ENCODE measurements at regions not wholly inside any gene's neighbourhood (a gene's known extent, or its start where the extent isn't known, plus 50 kb on each side); places are given as distances from the start of the nearest gene placed in this dataset.

DNA sequence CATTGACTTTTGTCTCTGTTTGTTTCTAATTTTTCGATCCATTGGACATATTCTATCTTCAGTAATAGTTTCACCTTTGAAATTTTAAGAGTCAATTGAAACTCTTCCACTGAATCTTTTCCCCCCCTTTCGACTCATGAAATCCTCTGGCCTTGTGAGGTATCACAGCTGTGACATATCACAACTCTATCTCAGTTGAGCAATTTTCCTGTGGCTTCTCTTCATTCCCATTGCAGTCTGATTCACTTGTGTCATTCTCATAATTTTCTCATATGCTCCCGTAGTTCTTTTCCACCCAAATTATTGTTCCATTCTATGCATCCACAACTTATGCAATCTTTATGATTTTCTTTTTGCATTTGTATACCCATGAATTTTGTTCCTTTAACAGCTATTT is 261.6 kb downstream of the DACT1 start:
- H3K4me3 ChIP-seq (replicated peaks in 1 of 2; ENCODE audit: low read depth in 2 of 2, low read length in 2 of 2) = no peak overlapping the region
- TF ChIP-seq, protein P1, sequence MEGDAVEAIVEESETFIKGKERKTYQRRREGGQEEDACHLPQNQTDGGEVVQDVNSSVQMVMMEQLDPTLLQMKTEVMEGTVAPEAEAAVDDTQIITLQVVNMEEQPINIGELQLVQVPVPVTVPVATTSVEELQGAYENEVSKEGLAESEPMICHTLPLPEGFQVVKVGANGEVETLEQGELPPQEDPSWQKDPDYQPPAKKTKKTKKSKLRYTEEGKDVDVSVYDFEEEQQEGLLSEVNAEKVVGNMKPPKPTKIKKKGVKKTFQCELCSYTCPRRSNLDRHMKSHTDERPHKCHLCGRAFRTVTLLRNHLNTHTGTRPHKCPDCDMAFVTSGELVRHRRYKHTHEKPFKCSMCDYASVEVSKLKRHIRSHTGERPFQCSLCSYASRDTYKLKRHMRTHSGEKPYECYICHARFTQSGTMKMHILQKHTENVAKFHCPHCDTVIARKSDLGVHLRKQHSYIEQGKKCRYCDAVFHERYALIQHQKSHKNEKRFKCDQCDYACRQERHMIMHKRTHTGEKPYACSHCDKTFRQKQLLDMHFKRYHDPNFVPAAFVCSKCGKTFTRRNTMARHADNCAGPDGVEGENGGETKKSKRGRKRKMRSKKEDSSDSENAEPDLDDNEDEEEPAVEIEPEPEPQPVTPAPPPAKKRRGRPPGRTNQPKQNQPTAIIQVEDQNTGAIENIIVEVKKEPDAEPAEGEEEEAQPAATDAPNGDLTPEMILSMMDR (IDR thresholded peaks at IDR 0.05; ENCODE audit: low read depth, low read length) = no peak
- DNase-seq (ENCODE audit: low read depth in 2 of 2) = peak; percentile 68 to 95

DNA sequence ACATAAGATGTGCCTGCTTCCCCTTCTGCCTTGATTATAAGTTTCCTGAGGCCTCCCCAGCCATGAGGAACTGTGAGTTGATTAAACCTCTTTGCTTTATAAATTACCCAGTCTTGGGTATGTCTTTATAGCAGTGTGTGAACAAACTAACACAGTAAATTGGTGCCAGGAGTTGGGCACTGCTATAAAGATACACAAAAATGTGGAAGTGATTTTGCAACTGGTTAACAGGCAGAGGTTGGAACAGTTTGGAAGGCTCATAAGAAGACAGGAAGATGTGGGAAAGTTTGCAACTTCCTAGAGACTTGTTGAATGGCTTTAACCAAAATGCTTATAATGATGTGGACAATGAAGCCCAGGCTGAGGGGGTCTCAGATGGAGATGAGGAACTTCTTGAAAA is 264.1 kb downstream of the DACT1 start:
- TF ChIP-seq, protein P1 (IDR thresholded peaks at IDR 0.05; ENCODE audit: low read depth, low read length) = no peak
- DNase-seq (ENCODE audit: low read depth in 2 of 2) = no peak
- H3K4me3 ChIP-seq (replicated peaks in 1 of 2; ENCODE audit: low read depth in 2 of 2, low read length in 2 of 2) = no peak overlapping the region

- no peak overlapping the region for H3K4me3 ChIP-seq (replicated peaks in 1 of 2; ENCODE audit: low read depth in 2 of 2, low read length in 2 of 2)
- DNase-seq (ENCODE audit: low read depth in 2 of 2) = peak in 1 of 2 donors; percentile 10
- TF ChIP-seq, protein P1 (IDR thresholded peaks at IDR 0.05; ENCODE audit: low read depth, low read length) = no peak
Observed at GRCh38 chr14:58904776-58905175, 267.0 kb downstream of the DACT1 start.

- H3K4me3 ChIP-seq (replicated peaks in 1 of 2; ENCODE audit: low read depth in 2 of 2, low read length in 2 of 2) = no peak overlapping the region
- DNase-seq (ENCODE audit: low read depth in 2 of 2) = no peak
- TF ChIP-seq, protein P1 (IDR thresholded peaks at IDR 0.05; ENCODE audit: low read depth, low read length) = no peak
Observed at GRCh38 chr14:58907803-58908202, 270.0 kb downstream of the DACT1 start.

GRCh38 chr14:58912287-58912686 is 274.5 kb downstream of the DACT1 start:
- TF ChIP-seq, protein P1 (IDR thresholded peaks at IDR 0.05; ENCODE audit: low read depth, low read length) = no peak
- no peak for DNase-seq (ENCODE audit: low read depth in 2 of 2)
- no peak overlapping the region for H3K4me3 ChIP-seq (replicated peaks in 1 of 2; ENCODE audit: low read depth in 2 of 2, low read length in 2 of 2)

DNA sequence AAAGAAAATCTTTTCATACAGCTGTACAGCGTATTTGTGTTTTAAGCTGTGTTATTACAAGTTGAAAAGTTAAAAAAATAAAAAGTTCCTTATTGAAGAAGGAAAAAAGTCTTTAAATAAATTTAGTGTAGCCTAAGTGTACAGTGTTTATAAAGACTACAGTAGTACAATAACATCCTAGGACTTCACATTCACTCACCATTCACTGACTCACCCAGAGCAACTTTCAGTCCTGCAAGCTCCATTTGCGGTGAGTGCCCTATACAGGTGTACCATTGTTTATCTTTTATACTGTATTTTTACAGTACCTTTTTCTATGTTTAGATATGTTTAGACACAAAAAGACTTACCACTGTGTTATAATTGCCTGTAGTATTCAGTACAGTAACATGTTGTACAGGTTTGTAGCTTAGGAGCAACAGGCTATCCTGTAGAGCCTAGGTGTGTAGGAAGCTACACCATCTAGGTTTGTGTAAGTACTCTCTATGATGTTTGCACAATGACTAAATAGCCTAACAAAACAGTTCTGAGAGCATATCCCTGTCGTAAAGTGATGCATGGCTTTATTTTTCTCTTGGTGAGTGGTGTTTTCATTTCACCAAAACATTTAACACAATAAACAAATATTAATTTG is 275.2 kb downstream of the DACT1 start:
- no peak for DNase-seq (ENCODE audit: low read depth in 2 of 2)
- H3K4me3 ChIP-seq (replicated peaks in 1 of 2; ENCODE audit: low read depth in 2 of 2, low read length in 2 of 2) = no peak overlapping the region
- TF ChIP-seq, protein P1 (IDR thresholded peaks at IDR 0.05; ENCODE audit: low read depth, low read length) = no peak

All from cardiac fibroblast (primary cell).